Gastroesophageal sphincter (tissue), 3 donors: ENCODE measurements at regions not wholly inside any gene's neighbourhood (a gene's known extent, or its start where the extent isn't known, plus 50 kb on each side); places are given as distances from the start of the nearest gene placed in this dataset.

Experiments used
- EP300 ChIP-seq: sonication (generic); formaldehyde crosslinking; IDR thresholded peaks from one replicate; pipeline ENCODE4 v1.6.1; 2017; ENCODE audit warnings: antibody characterized with exemption, mild to moderate bottlenecking
- POLR2A ChIP-seq, 2 donors: fragments of 450-650 bp; IDR thresholded peaks; one replicate each; pipeline ENCODE4 v1.6.1; 2017; ENCODE audit warnings: antibody characterized with exemption in 2 of 2, mild to moderate bottlenecking in 2 of 2, moderate library complexity in 1 of 2
- POLR2AphosphoS5 ChIP-seq: sonication (generic); formaldehyde crosslinking; IDR thresholded peaks from one replicate; pipeline ENCODE4 v1.6.1; 2017; ENCODE audit warnings: antibody characterized with exemption
- TF ChIP-seq, protein P1 (sequence below), 4 experiments: fragments of 200-600 bp in 2 of 4; fragments of 450-650 bp in 2 of 4; sonication (generic) in 1 of 4; IDR thresholded peaks; one replicate each; pipeline ENCODE4 v1.5.1; 2017 to 2019; ENCODE audit warnings: antibody characterized with exemption in 4 of 4, mild to moderate bottlenecking in 2 of 4, moderate library complexity in 2 of 4

DNA sequence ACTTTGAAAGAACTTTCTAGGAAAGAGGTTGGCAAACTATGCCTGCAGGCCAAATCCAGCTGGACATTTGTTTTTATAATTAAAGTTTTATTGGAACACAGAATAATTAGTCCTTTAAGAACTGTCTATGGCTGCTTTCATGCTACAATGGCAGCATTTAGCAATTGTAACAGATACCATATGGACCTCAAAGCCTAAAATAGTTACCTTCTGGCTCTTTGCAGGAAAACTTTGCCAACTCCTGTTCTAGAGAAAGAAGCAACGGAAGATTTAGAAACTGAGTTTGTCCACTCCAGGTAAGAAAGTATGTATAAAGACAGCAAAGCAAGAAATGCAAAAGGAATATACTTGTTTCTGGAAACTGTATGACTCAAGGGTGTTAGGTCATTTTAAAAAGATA is 281.7 kb upstream of the TRPM3 start:
- TF ChIP-seq, protein P1, sequence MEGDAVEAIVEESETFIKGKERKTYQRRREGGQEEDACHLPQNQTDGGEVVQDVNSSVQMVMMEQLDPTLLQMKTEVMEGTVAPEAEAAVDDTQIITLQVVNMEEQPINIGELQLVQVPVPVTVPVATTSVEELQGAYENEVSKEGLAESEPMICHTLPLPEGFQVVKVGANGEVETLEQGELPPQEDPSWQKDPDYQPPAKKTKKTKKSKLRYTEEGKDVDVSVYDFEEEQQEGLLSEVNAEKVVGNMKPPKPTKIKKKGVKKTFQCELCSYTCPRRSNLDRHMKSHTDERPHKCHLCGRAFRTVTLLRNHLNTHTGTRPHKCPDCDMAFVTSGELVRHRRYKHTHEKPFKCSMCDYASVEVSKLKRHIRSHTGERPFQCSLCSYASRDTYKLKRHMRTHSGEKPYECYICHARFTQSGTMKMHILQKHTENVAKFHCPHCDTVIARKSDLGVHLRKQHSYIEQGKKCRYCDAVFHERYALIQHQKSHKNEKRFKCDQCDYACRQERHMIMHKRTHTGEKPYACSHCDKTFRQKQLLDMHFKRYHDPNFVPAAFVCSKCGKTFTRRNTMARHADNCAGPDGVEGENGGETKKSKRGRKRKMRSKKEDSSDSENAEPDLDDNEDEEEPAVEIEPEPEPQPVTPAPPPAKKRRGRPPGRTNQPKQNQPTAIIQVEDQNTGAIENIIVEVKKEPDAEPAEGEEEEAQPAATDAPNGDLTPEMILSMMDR (IDR thresholded peaks at IDR 0.05): no peak
- TF ChIP-seq POLR2A (IDR thresholded peaks at IDR 0.05) (no peak), EP300 (no peak), POLR2AphosphoS5 (no peak)
